Right kidney (tissue), 1 donor: ENCODE measurements at regions not wholly inside any gene's neighbourhood (a gene's known extent, or its start where the extent isn't known, plus 50 kb on each side); places are given as distances from the start of the nearest gene placed in this dataset.

Experiments used
- DNase-seq: peaks from one replicate; pipeline ENCODE4 v3.0.0-alpha.2; 2016

DNA sequence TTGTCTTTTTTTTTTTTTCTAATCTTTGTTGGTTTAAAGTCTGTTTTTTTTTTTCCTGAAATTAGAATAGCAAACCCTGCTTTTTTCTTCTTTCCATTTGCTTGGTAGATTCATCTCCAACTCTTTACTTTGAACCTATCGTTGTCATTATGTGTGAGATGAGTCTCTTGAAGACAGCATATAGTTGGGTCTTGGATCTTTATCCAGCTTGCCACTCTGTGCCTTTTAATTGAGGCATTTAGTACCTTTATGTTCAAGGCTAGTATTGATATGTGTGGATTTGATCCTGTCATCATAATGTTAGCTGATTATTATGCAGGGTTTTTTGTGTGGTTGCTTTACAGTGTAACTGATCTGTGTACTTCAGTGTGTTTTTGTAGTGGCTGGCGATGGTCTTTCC lies 383.8 kb downstream of the MAN2A1 start:
- DNase-seq, result no peak

DNA sequence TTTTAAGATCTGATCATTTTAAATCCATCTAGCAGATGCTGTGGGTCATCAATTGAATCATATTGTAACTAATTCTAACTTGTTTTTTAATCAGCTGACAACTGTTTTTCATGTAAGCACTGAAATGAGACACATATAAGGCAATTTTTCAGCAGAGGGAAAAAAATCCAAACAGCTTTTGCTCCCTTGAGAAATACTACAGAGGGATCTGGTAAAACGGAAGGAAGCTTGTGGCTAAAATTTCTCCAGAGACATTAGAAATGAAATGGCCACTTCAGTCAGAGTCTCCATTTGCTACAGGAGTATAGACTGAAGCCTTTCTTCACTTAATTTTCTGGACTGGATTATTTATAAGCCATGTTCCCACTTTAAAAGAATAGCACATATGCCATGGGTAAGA lies 385.9 kb downstream of the MAN2A1 start:
- DNase-seq, result no peak

DNA sequence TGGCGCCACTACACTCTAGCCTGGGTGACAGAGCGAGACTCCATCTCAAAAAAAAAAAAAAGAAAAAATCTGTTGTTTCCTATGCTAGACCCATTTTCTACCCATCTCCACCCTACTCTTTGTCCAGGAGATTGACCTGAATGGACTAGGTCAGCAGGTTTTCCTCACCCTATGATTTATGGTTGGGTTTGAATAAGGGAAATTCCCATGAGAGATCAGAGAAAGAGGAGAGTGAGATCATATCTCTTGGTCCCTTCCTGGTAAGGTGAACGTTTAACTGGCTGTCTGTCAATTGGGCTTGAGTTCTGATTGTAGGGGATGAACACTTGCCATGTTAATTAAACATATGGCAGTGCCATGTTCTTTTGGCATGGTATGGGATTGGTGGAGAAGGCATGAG lies 387.4 kb downstream of the MAN2A1 start:
- no peak for DNase-seq

DNA sequence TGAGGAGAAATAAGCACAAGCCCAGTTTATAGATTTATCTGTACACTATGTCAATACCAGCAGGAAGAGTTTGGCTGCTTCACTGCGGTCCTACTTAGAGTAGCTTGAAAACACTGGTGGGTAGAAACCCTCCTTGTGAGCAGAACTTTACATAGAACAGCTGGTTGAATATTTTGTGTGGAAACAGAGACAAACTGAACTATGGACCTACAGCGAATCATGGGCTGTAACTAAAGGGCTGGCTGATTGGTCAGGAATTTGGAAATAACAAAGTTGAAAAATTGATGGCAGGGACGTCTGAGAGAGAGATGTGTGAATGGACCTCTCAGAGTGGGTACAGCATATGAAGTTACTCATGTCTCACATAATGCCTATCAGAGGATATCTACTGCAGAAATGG lies 392.5 kb downstream of the MAN2A1 start:
- no peak for DNase-seq

DNA sequence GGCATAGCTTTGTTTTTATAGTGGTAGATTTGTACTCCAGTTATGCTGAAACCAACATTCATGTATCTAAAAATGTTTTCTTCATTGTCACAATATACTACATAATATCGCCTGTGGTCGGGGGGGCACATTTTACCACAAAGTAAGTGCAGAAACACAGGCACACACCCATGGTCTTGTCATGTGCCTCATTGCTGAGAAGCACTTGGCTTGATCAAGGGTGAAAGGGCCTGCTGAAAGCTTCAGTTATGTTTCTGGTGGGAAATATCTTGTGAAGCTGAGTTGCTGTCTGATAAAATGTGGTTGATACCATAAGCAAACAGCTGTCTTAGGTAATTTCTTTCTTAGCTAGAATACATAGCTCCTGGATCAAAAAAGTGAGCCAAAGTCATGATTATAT lies 393.1 kb downstream of the MAN2A1 start:
- DNase-seq, result no peak

DNA sequence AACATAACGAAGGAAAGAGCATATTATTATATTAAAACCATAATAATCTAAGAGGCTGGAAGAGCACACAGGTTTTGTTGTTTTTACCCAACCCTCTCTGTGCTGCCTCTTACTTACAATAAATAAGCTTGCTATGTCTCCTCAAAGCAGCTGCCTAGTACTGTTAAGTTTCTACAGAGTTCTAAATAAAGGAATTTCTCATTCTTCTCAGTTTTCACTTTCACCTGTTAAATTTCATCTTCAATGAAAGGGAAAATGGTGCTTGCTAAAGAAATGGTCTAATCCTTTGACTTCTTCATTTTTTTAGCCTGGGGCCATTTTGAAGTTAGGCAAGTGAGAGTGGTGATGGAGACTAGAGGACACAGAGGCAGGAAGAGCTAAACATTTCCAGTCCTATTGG lies 396.1 kb downstream of the MAN2A1 start:
- DNase-seq, result no peak

DNA sequence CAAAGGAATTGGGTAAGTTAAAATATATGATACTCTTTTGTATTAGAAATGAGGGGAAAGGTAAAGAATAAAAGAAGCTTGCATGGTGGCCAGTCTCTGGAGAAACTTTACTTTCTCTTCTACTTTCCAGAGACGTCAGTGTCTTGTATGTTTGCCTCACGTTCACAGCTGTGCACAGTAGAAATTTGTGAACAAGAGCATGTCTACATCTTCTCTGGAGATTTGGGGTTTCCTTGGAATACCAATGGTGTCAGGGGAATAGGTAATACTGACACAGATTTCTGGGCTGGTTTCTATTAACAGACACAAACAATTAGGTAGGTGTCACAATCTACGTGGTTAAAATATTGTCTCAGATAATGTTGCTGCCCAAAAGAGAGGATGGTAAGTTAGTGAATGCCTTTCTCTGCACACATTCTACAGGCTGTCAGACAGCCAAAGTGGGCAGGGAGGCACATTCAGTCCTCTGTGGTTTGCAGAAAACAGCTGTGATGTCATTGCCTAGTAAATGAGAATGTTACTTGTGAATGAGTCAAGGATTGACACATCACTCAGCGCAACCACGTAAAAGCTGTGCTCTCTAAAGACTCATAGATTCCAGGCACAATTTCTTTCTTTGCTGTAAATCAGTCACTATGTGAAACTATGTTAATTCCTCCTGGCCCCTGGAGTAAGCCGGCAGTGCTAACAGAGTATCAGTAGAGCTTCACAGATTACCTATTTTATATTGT lies 397.1 kb downstream of the MAN2A1 start:
- no peak for DNase-seq

DNA sequence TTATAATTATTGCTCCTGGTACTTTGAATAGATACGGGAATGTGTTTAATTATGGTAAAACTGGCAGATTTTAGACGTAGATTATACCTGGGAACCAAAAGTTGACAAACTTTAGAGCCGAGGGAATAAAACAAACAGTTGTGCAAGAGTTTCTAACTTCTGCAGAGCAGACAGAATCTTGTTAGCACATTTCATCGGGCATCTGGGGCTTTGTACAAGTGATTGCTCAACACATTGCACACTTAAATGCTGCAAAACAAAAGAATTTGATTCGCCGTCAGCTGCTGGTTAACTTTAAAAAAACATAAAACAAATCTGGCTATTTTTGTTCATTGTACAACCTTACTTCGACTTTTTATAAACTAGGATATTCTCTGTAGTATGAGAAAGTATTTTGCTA lies 398.1 kb downstream of the MAN2A1 start:
- no peak for DNase-seq

DNA sequence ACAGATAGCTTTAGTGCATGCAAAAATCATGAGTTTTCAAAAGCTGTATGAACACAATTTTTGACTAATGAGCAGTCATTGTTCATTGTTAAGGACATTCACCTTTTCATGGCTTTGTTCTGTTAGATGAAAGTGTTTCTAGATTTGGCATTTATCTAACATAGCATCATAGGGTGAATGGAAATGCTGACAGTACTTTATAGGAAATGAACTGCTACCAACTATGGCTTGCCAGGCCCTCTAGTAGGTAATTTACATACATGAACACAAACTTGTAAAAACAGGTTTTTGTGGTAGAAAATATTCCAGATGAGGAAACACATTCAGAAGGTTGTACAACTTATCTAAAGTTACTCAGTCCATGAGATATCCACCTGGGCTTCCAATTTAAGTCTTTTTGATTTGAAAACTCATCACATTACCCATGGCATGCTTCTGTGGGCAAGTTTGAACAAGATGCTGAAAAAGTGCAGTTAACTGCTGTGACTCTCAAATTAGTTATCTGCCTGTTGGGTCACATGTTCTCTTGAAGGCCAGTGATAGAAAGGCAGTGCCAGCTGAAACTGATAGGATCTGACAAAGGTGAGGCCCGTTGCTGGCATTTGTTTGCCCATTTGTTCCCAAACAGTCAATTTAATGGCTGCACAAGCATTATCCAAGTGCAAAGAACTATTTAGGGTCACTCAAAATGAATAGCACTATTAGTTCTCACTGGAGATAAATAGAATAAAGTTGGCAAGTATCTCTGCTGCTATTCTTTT lies 399.1 kb downstream of the MAN2A1 start:
- DNase-seq, result no peak

DNA sequence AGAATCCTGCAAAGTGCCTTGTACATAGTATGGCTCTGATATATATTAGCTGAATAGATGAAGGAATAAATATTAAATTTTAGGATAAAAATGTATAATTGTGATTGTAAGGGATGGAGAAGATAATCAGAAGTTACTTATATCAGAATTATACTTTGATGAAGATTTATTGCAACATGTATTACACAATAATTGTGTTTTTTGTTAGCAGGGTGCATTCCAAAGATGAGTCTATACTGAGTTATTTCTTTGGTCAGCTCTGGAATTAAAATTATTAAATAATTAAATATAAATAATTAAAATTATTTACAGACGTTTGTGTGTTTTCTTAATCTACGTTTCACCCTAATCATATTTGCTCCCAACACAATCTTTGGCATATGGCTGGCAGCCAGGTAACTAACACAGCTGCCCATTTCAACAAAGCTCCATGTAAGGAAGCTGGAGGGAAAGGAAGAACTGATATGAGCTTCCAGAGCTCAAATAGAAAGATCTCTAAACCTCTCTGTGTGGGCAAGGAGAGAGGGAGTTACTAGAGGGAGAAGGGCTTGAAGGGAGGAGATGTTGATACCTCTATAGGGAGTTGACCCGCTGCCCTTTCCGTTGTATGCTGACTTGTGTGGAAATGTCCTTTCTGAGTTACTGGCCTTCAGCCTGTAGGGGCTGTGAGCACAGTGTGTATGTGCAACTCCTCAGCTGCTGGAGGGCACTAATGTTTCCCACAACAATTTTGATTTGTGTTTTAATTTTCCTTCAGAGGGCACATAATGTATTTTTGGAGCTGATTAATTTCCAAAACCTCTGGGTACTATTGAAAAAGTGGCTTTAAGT lies 403.4 kb downstream of the MAN2A1 start:
- no peak for DNase-seq

DNA sequence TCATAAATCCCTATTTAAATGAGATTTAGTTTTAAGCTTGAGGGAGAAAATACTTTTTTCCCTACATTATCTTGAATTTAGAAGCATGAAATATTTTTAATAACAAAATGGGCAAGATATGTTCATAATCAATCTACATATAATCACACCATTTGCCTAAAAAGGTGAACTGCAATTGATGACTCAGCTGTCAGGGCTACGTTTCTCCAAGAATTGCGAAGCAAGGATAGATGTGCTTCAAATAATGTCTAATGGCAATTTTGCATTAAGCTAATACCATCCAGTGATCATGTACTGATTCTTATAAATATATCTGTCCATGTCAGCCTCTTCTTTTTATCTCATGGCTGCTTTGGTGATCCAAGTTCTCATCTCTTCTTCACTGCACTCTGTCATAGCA lies 404.4 kb downstream of the MAN2A1 start:
- no peak for DNase-seq

DNA sequence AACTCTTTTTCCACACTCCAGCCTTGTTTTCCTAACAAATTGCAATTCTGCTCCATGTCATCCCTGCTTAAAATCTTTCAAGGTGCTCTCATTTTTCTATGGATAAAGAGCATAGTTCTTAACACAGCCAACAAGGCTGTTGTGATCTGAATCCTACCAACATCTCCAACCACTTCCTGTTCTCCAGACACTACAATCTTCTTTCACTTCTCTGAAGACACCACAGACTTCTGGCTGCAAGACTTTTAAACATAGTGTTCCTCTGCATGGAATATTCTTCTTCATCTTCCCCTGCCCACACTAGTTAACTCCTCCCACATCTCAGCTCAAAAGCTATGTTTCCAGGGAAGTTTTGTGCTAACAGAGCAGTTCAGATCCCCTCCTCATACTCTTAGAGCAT lies 404.8 kb downstream of the MAN2A1 start:
- no peak for DNase-seq

DNA sequence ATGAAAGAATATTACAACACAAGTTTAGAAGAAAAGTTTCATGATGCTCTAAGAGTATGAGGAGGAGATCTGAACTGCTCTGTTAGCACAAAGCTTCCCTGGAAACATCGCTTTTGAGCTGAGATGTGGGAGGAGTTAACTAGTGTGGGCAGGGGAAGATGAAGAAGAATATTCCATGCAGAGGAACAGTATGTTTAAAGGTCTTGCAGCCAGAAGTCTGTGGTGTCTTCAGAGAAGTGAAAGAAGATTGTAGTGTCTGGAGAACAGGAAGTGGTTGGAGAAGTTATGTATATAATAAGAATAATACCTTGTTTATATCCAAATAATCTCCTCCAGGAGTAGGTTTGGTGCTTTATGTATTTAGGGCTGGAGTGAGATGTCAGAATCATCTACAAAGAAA lies 406.7 kb downstream of the MAN2A1 start:
- no peak for DNase-seq

DNA sequence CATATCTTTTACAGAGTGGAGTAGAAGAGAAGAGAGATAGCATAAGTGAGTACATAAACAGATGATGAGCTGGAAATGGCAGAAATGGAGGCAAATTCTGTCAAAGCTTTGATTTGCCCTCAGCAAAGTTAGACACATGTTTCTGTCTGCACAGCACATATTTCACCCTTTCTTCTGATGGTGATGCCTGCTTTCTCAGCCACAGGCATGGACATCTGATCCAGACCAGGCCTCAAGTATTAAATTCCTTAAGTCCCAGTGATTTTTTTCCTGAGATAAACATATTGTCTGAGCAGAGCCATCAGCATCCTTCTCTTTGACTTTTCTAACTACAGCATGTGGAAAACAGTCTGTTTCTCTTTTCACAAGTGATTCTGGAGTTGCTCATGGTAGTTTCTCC lies 409.8 kb downstream of the MAN2A1 start:
- DNase-seq, result no peak

DNA sequence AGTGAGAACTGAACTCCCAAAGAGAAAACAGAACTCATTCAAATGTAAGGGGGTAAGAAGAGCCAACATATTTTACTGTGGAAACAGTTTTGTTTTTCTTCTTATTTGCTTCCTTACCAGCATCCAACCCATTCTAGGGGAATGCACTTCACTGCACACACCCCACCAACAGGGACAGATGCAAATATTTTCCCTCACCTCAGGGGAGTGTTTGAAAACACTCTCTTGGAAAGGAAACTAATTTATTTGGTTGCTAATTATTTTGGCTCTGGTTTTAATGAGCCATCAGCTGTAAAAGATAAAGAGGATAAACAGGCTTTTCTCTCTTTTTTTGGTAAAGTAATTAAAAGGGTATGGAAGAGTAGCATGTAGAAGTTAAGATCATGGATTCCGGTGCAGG lies 413.4 kb downstream of the MAN2A1 start:
- DNase-seq, result no peak

DNA sequence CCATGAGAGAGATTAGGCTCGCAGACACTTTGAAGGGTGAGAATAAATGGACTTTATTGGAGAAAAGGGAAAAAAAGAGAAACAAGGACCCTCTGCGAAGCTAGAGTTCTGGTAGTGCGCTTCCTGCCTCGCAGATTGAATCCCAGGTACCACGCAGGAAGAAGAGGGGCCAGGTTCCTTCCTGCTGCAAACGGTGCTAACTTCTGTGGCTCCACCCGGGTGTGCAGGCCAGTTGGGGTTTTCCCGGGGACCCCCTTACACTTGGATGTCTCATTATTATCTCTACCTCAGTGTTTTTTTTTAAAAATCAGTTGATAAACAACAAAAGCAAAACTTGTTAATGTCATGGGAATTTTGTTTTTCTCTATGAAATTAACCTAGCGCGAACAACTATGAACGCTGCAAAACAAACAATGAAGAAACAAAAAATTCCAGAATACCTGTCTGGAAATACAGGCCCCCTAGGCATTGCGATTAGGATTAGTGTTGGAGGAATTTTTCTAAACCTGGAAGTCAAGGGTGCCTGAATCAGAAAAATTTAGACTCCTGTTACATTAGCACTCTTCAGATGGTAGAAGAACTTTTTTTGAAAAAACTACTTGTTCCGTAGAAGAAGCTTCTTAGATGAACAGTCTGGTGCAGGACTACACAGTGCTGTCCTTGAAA lies 414.5 kb downstream of the MAN2A1 start:
- no peak for DNase-seq

DNA sequence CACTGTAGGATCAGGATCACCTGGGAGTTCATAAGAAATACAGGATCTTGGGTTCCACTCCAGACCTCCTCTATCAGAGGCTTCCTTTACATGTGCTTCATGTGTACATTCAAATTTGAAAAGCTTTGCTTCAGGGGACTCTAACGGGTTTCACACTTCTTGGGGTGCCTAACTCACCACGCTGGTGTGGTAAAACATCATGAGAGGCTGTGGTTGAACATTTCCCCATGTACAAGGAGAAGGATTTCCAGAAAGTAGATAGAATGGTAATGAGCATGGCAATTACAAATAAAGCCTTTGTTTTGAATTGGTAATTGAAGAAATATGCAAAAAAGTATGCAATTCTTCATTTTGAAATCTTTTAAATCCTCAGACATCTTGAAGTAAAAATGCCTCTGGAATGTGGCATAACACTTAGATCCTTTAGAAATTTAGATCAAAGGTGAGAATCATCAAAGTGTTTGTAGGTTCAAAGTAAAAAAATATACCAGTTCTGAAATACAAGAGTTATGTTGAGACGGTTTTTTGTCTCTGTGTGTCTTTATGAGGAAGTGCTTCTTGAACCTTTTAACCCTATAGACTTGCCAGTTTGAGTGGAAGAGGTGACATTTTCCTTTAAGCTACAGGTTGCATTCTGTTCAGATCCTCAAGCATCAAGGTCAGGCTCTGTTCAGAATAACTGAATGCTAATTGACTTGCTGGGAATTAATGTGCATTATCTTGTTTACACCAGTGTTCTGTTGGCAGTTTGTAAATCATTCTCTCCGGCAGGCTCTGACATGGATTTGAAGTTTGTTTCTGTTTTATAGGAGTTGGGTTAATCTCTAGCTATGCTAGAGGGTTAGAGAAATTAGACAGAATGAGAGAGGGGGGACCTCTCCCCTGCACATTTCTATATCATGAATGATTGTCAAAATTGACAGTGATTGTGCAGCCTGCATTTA lies 415.3 kb downstream of the MAN2A1 start:
- no peak for DNase-seq

DNA sequence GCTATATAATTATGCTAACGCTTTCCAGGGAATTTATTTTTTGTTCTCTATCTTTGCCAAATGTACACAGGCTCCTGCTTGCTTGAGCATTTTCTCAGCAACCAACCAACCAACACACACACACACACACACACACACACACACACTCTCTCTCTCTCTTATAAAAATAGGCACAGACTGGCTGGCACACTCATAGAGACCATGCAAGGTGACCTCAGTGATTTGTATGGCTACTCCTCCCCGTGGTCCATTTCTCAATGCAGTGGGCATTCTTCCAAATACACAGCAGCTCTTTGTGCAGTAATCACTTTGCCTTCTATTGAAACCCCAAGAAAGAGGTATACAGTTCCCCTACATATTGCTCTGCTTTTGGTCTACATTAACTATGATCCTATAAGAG lies 416.0 kb downstream of the MAN2A1 start:
- DNase-seq, result peak; percentile 10

DNA sequence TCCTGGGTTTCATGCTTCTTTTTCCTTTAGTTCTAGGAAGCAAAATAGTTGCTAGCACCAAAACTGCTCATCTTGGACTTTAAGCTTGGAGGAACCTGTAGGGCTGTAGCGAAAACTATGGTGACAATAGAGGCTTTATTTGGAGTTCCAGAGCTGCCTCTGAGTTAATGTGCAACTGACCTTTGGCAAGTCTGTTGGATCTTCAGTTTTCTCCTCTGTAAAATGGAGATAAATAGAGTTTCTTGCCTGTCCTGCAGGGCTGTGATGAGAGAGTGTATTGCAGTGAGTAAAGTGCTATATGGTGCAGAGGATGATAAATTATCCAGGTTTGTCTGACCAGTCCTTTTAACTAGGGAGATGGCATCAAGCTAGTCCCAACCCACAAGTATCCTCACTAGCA lies 417.0 kb downstream of the MAN2A1 start:
- no peak for DNase-seq

DNA sequence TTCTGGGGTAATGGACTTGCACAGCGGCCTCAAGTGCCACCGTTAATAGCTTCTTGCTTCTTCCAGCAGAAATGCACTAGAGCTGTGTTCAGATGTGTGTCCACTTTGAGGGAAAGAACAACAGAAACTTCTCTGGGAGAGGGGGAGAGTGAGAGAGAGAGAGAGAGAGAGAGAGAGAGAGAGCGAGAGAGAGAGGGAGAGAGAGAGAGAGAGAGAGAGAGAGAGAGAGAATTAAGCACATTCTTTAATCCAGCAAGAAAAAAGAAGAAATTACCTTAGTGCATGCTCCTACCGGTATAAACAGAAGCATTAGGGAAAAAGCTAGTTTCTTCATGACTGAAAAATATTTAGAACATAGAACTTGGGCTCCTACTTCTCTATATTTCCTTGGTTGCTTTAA lies 418.8 kb downstream of the MAN2A1 start:
- DNase-seq, result no peak

DNA sequence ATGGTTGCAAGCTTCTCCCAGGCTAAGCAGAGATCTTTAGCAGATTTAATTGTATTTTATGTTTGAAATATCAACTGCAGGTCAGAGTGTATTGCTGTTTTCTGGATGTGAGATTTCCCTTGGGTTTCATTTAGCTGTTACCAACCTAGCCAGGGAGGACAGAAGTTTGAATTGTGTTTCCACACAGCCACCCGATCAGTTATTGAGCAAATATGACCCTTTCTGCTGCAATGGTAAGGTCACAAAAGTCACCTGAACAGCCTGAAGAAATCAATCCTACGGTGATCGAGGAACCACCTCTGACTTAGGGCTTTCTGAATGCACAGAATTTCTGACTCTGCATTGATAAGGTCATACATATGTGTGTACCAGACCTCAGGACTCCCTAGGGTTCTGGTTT lies 419.9 kb downstream of the MAN2A1 start:
- DNase-seq, result no peak

DNA sequence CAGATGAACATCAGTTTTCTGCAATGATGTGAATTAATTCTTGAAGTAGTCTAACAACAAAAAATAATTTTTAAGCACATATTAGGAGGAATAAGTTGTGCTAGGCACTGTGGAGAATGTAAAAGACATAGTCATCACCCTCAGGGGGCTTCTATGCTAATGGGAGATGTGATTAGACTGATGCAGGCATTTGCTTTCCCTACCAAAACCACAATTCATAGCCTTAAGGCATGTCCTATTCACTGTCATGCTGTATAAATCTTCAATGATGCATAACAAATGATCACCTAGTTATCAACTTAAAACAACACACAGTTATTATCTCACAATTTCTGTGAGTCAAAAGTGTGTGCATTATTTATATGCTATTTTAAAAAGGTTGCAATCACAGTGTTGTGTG lies 422.6 kb downstream of the MAN2A1 start:
- no peak for DNase-seq
